GM23338 (cell line): ENCODE measurements at regions not wholly inside any gene's neighbourhood (a gene's known extent, or its start where the extent isn't known, plus 50 kb on each side); places are given as distances from the start of the nearest gene placed in this dataset.

ENCODE experiments used
- ATAC-seq: fragments of 200-7000 bp; cut with Tn5 transposase; 3 replicates; pipeline ENCODE4 v1.9.1; 2020
- DNase-seq: peaks from one replicate; pipeline ENCODE4 v3.0.0-alpha.2; 2015; ENCODE audit warnings: low spot score
- H2AFZ ChIP-seq: fragments of 200-600 bp; sonication (generic); 2 replicates; pipeline ENCODE4 v1.8.0; 2016; ENCODE audit warnings: antibody characterized with exemption, mild to moderate bottlenecking, moderate library complexity
- H3F3A ChIP-seq: fragments of 200-600 bp; sonication (generic); replicated peaks from 2 replicates; pipeline ENCODE4 v1.8.0; 2017; ENCODE audit warnings: antibody characterized with exemption, mixed run types, low read depth
- H3K27ac ChIP-seq: fragments of 200-600 bp; sonication (generic); 2 replicates; pipeline ENCODE4 v1.6.1; 2016; ENCODE audit warnings: low read depth
- H3K27me3 ChIP-seq: fragments of 200-600 bp; sonication (generic); 2 replicates; pipeline ENCODE4 v1.8.0; 2016; ENCODE audit warnings: mild to moderate bottlenecking, mixed run types, moderate library complexity; ENCODE audit not compliant: insufficient read depth
- H3K36me3 ChIP-seq: fragments of 200-600 bp; sonication (generic); 2 replicates; pipeline ENCODE4 v1.8.0; 2016; ENCODE audit warnings: mild to moderate bottlenecking; ENCODE audit not compliant: insufficient read depth
- H3K4me1 ChIP-seq: fragments of 200-600 bp; sonication (generic); 2 replicates; pipeline ENCODE4 v1.8.0; 2016; ENCODE audit warnings: mild to moderate bottlenecking, moderate library complexity; ENCODE audit not compliant: insufficient read depth
- H3K4me2 ChIP-seq: fragments of 200-600 bp; sonication (generic); 2 replicates; pipeline ENCODE4 v1.7.1; 2017; ENCODE audit warnings: mixed run types
- H3K4me3 ChIP-seq: fragments of 200-600 bp; sonication (generic); 2 replicates; pipeline ENCODE4 v1.6.1; 2016; ENCODE audit warnings: mixed run types
- H3K79me2 ChIP-seq: fragments of 200-600 bp; sonication (generic); replicated peaks from 2 replicates; pipeline ENCODE4 v1.8.0; 2017; ENCODE audit warnings: mild to moderate bottlenecking; ENCODE audit not compliant: insufficient read depth
- H3K9me2 ChIP-seq: fragments of 200-600 bp; sonication (generic); 2 replicates; pipeline ENCODE4 v1.8.0; 2017; ENCODE audit not compliant: insufficient read depth
- H4K20me1 ChIP-seq: fragments of 200-600 bp; sonication (generic); replicated peaks from 2 replicates; pipeline ENCODE4 v1.8.0; 2017; ENCODE audit warnings: mild to moderate bottlenecking; ENCODE audit not compliant: insufficient read depth
- H3K27ac Mint-ChIP-seq: 2 replicates; pipeline ENCODE4 v1.8.0; 2020; ENCODE audit warnings: inconsistent platforms, mild to moderate bottlenecking, moderate library complexity, mixed read lengths
- H3K27me3 Mint-ChIP-seq: 3 replicates; pipeline ENCODE4 v1.8.0; 2022; ENCODE audit warnings: low read depth, mild to moderate bottlenecking, moderate library complexity, mixed read lengths, inconsistent platforms; ENCODE audit not compliant: insufficient read depth, poor library complexity
- H3K36me3 Mint-ChIP-seq: 3 replicates; pipeline ENCODE4 v1.8.0; 2021; ENCODE audit warnings: low read depth, mild to moderate bottlenecking, inconsistent platforms, moderate library complexity, mixed read lengths
- H3K4me1 Mint-ChIP-seq: 3 replicates; pipeline ENCODE4 v1.8.0; 2020; ENCODE audit warnings: mild to moderate bottlenecking, inconsistent platforms, mixed read lengths
- H3K4me3 Mint-ChIP-seq: 3 replicates; pipeline ENCODE4 v1.8.0; 2021; ENCODE audit warnings: moderate library complexity, mild to moderate bottlenecking, inconsistent platforms, mixed read lengths
- H3K9me3 Mint-ChIP-seq: 3 replicates; pipeline ENCODE4 v1.8.0; 2020; ENCODE audit warnings: moderate library complexity, mild to moderate bottlenecking, inconsistent platforms, mixed read lengths
- CREB1 ChIP-seq: fragments of 250-450 bp; sonication (Bioruptor Pico); IDR thresholded peaks from 2 replicates; pipeline ENCODE4 v1.5.0; 2020; ENCODE audit warnings: low read depth, mild to moderate bottlenecking, moderate library complexity
- CTCF ChIP-seq, 2 experiments: fragments of 200-600 bp in 1 of 2; sonication (generic) in 1 of 2; conservative IDR thresholded peaks; 2 replicates each; pipeline versions ENCODE4 v1.5.1 to v1.6.1; 2016 to 2017; ENCODE audit warnings: antibody characterized with exemption in 2 of 2, low read depth in 2 of 2, mild to moderate bottlenecking in 2 of 2, moderate library complexity in 1 of 2
- EZH2 ChIP-seq: fragments of 200-600 bp; sonication (generic); IDR thresholded peaks from one replicate; pipeline ENCODE4 v1.8.0; 2017; ENCODE audit warnings: antibody characterized with exemption, mild to moderate bottlenecking, low read depth; ENCODE audit not compliant: unreplicated experiment
- EZH2phosphoT487 ChIP-seq: fragments of 200-600 bp; sonication (generic); IDR thresholded peaks from one replicate; pipeline ENCODE4 v1.8.1; 2018; ENCODE audit warnings: antibody characterized with exemption; ENCODE audit not compliant: unreplicated experiment
- JUNB ChIP-seq: IDR thresholded peaks from one replicate; pipeline ENCODE4 v1.6.1; 2016; ENCODE audit warnings: antibody characterized with exemption; ENCODE audit not compliant: unreplicated experiment
- NANOG ChIP-seq: IDR thresholded peaks from 2 replicates; pipeline ENCODE4 v1.6.1; 2016; ENCODE audit warnings: antibody characterized with exemption, borderline replicate concordance
- POLR2AphosphoS5 ChIP-seq: IDR thresholded peaks from 2 replicates; pipeline ENCODE4 v1.6.1; 2016; ENCODE audit warnings: antibody characterized with exemption, low read depth
- REST ChIP-seq: IDR thresholded peaks from one replicate; pipeline ENCODE4 v1.6.1; 2018; ENCODE audit warnings: antibody characterized with exemption; ENCODE audit not compliant: unreplicated experiment
- STAT1 ChIP-seq: IDR thresholded peaks from one replicate; pipeline ENCODE4 v1.6.1; 2016; ENCODE audit warnings: antibody characterized with exemption; ENCODE audit not compliant: unreplicated experiment
- ZNF114 ChIP-seq: fragments of 250-450 bp; sonication (Bioruptor Pico); IDR thresholded peaks from 2 replicates; pipeline ENCODE4 v1.5.0; 2020; ENCODE audit warnings: mild to moderate bottlenecking, moderate library complexity
- ZNF331 ChIP-seq: fragments of 250-450 bp; sonication (Bioruptor Pico); IDR thresholded peaks from 2 replicates; pipeline ENCODE4 v1.5.0; 2020; ENCODE audit warnings: low read depth, mild to moderate bottlenecking, moderate library complexity
- ZNF462 ChIP-seq: fragments of 250-450 bp; sonication (Bioruptor Pico); IDR thresholded peaks from 2 replicates; pipeline ENCODE4 v1.5.0; 2020; ENCODE audit warnings: mild to moderate bottlenecking, moderate library complexity
- TF ChIP-seq, protein P1 (sequence below): IDR thresholded peaks from 2 replicates; pipeline ENCODE4 v1.6.1; 2016; ENCODE audit warnings: antibody characterized with exemption

GRCh38 chr19:30092721-30093569 lies 150.9 kb downstream of the URI1 start:
- Mint-ChIP-seq H3K27me3 (peaks cover 6% of the 10 kb centered on the region), H3K4me1 (peaks cover 3% of the 10 kb centered on the region; the same call in 1 of the 3 replicates), H3K9me3 (no peaks in the 10 kb centered on the region; the same call in 2 of the 3 replicates), H3K4me3 (no peak overlapping the region), H3K27ac (no peak overlapping the region), H3K36me3 (no peaks in the 10 kb centered on the region)
- Histone ChIP-seq H3K36me3 (no peaks in the 10 kb centered on the region), H3K27ac (no peak overlapping the region), H3F3A (no peaks in the 10 kb centered on the region), H4K20me1 (no peaks in the 10 kb centered on the region), H3K4me2 (no peak overlapping the region), H3K9me2 (peaks cover 3% of the 10 kb centered on the region; the same call in 1 of the 2 replicates), H3K4me3 (no peak overlapping the region), H3K4me1 (no peaks in the 10 kb centered on the region), H3K27me3 (no peaks in the 10 kb centered on the region), H2AFZ (no peak overlapping the region), H3K79me2 (no peaks in the 10 kb centered on the region)
- TF ChIP-seq REST: no peak
- no peak for TF ChIP-seq JUNB
- no peak for TF ChIP-seq ZNF114 (CRISPR knock-in tag)
- TF ChIP-seq CTCF (conservative IDR thresholded peaks at IDR 0.05; ENCODE audit: low read depth in 2 of 2): no peak
- TF ChIP-seq NANOG: no peak
- no peak for TF ChIP-seq EZH2
- no peak for TF ChIP-seq CREB1
- no peak for TF ChIP-seq STAT1
- no peak for TF ChIP-seq ZNF462 (CRISPR knock-in tag)
- TF ChIP-seq, protein P1, sequence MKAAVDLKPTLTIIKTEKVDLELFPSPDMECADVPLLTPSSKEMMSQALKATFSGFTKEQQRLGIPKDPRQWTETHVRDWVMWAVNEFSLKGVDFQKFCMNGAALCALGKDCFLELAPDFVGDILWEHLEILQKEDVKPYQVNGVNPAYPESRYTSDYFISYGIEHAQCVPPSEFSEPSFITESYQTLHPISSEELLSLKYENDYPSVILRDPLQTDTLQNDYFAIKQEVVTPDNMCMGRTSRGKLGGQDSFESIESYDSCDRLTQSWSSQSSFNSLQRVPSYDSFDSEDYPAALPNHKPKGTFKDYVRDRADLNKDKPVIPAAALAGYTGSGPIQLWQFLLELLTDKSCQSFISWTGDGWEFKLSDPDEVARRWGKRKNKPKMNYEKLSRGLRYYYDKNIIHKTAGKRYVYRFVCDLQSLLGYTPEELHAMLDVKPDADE: no peak
- TF ChIP-seq POLR2AphosphoS5: no peak
- no peak for TF ChIP-seq ZNF331
- TF ChIP-seq EZH2phosphoT487: no peak
- DNase-seq: no peak
- ATAC-seq: no peak
